Mucosa of gallbladder (tissue), 1 donor: ENCODE measurements at regions not wholly inside any gene's neighbourhood (a gene's known extent, or its start where the extent isn't known, plus 50 kb on each side); places are given as distances from the start of the nearest gene placed in this dataset.
A peak's percentile ranks its signal among the peaks of the same experiment; 100 is the strongest.

ENCODE experiments used
- DNase-seq: peaks from one replicate; pipeline ENCODE4 v3.0.0-alpha.2; 2020; ENCODE audit warnings: low spot score
- donor health status: DM: no; HTN: no; CAD: no.

- DNase-seq: no peak
Observed at GRCh38 chr13:34465423-34465922, 476.6 kb upstream of the NBEA start.

DNA sequence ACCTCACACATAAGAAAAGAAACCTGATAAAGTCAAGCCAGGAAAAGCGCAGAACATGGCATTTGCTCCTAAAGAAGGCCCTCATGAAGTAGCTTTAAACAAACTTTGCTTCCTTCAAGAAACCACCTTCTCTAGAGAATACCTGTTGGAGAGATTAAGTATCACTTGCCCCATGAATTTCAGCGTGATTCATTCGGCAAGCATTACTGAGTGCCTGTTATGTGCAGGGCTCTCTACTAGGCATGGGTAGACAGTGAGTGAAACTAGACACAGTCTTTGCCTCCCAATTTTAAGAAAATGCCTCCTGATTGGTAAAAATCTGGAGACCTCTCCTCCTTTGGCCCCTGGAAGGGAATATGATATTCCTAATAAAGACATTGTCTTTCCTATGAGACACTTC, 475.8 kb upstream of the NBEA start:
- no peak for DNase-seq

DNA sequence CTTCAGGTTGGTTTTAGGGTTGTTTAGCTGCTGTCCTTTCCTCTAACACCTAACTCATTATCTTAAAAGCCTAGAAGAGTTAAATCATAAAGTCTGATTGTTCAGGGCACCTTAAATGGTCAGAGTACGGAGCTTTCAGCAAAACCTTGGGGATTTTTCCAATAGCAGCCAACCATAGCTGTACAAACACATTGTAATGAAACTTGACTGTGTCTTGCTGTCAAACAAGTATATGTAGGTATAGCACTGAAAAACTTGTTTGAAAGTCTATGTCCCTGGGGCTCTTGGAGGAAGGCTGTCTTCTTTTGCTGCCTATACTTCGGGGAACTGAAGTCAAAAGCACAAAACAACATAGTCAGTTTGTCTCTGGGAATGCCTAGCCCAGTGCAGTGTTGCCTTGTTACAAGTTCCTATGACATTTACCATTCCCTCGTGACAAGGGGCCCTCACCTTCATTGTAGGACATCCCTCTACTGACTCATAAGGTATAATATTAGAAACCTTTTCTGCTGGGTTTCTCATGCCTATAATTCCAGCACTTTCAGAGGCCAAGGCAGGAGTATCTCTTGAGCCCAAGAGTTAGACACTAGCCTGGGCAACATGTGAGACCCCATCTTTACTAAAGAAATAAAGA, 474.5 kb upstream of the NBEA start:
- DNase-seq: no peak

DNA sequence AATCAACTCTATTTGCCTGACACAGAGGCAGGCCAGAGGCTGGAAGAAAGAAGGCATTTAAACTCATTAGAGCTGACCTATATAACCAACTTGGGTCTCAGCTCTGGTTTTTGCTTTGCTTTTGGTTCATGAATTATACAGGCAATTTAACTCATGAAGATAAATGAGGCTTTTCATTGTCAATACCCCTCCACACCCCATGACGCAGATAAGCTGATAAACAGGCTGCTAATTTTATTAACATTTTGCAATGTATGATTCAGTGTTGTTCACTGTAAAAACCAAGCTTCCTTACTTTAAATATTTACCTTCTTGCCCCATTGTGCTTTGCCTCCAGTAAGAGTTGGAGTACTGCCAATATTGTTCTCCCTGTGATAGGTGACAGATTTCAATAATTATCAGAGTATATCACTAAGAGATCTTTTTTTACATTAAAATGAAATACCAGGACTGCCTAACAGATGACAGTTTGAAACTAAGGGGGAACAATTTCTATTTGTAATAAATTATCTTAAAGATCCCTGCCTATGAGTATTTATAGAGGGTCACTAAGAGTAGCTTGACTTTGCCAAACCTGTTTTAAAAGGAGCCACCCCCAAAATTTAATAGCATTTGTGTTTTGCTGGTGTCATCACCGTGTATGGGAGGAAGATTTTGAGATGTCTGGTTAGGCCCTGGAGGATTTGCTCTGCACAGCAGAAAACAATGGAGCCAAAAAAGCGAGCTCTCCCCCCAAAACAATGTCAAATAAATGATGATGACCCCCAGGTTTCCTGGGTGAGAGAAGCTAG, 472.7 kb upstream of the NBEA start:
- DNase-seq: peak; percentile 21

DNA sequence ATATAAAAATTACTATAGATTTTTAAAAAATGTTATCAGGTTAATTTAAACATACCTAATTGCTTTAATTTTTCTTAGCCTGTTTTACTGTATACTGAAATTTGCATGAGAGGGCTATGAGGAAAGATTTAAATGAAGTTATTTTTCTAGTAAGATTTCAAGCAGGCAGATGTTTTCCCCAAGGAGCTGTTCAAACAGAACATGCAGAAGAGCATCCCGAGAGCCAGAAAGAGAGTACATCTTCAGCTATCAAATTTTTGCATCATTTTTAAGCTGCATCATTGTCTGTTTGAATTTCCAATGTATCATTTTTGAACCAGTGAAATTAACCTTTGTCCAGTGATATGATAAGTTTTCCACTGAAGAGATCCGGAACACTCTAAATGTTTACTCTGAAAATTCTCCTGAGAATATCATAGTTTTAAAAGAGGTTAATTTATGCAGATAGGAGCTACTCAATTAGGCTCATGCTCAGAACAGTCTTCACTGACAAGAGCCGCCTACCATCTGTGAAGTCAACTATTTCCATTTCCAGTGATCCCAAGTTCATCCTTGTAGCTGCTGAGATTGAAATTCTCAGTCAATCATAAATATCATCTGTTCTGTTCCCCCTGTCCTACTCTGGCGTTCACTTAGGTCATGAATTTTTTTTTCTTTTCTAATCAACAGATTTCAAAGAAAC, 467.7 kb upstream of the NBEA start:
- no peak for DNase-seq

DNA sequence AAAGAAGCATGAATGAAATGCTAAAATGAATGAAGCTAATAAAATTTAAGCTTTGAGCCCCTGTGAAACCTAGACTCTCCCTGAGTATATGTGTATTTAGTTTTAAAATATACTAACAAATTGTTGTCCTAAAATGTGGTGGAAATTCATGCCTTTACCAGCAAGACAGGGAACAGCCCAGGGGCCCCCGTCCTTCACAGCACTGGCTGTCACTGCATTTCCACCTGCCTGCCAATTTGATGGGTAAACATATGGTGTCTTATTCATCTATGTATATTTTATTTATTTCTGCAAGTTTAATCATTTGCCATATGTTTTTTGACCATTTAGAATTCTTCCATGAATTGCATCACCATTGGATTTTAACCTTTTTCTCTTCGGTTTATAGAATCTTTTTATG, 463.7 kb upstream of the NBEA start:
- no peak for DNase-seq

DNA sequence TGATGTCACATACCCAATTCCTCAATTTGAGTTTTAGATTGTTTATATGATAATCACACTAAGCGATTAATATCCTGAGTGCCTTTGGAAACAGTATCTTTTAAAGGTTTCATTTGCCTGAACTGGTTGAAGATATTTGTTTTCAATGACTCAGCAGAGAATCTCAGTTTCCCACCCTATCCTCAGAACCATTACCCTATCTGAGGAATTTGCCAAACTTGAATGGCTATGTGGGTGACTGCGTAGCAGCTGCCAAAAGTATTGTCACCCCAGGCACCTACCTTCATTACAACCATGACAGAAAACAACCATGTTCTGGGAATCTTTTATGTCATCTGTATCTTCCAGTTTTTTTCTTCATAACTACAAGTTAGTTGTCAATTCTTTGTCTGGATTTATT, 440.1 kb upstream of the NBEA start:
- no peak for DNase-seq

DNA sequence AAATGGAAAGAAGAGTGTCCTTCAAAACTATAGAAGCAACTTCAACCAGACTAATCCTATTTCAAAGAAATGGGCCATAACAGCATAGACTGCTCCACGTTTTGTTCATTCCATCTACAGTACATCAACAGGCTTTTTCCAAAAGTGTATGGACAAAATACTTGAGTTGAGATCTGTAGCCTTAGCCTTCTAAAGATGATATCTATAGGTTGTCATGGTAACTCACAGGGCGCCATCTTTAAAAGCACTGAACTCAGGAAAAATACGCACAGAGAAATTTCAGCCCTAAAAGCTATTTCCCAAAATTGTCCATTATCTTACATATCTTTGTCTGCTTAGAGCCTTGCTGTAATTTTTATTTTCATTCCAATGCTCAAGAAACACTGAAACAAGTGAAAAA, 439.4 kb upstream of the NBEA start:
- DNase-seq: no peak

DNA sequence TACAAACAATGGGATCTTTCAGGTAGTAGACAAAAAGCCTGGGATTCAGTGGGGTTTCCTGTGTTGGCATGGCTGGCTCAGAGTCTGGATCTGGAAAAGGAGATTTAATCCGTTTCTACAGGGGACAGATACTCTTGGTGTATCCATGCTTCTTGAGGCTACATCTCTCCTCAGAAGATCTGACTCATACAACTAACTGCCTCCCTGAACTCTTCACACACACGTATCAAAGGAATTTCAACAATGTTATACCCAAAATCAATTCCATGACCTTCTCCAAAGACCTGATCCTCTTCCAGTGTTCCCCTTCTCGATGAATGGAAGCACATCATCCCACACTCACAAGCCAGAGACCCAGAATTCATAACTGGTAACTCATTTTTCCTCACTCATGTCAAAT, 435.3 kb upstream of the NBEA start:
- DNase-seq: no peak

GRCh38 chr13:34507630-34508029, 434.4 kb upstream of the NBEA start:
- DNase-seq: no peak

DNA sequence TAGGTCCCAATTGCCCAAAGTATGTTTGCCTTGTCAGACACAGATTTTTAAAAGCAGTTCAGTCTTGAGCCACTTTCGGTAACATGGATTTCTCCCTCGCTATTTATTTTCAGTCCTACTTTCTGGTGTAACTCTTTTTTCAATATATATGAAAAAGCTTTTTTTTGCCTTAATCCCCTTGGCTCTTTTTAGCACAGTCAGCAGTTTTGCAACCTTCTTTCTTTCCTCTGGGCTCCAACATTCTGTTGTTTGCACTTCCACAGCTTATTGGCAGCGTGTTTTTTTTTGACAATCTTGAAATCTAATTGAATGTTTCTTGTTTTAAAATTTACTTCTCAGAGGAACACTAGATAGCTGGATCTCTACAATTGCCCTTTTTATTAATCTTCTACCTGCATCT, 429.3 kb upstream of the NBEA start:
- no peak for DNase-seq

- no peak for DNase-seq
Observed at GRCh38 chr13:34513526-34513925, 428.5 kb upstream of the NBEA start.

GRCh38 chr13:34515201-34515600, 426.9 kb upstream of the NBEA start:
- no peak for DNase-seq

DNA sequence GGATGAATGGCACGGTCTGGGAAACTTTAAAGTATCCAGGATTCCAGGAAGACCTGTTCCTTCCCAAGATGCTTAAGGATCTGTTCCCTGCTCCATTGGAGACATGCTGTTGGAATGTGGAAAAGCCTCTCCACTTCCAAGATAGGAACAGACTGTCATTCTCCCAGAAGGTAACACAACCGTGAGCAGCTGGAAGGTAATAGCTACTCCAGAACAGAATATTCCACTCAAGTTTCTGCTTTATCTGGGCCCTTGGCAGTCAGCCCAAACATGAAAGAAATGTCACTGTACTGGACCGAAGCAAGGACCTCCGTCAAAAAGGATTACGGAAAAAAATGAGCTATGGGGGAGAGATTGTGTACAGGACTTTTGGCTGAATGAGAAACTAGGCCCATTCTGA, 420.9 kb upstream of the NBEA start:
- DNase-seq: no peak

GRCh38 chr13:34522808-34523207, 419.3 kb upstream of the NBEA start:
- no peak for DNase-seq

DNA sequence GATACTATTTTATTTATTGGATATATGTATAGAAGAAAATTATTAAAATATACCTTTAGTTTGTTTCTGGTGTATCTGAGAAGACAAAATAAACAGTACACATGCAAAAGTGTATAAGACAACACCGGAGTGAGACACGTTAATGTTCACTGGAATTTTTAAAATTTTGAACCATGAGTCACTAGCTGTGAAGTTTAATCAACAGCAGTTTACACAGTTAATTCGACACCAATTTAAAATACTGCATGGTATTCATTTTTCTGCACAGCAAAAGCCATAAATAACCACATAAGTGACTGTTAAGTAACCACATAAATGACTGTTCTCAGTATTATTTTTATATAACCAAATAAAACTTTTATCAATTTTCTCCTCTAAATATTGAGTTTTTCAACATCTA, 418.7 kb upstream of the NBEA start:
- no peak for DNase-seq

- DNase-seq: no peak
Observed at GRCh38 chr13:34533941-34534340, 408.1 kb upstream of the NBEA start.

GRCh38 chr13:34542321-34542720, 399.7 kb upstream of the NBEA start:
- DNase-seq: no peak

DNA sequence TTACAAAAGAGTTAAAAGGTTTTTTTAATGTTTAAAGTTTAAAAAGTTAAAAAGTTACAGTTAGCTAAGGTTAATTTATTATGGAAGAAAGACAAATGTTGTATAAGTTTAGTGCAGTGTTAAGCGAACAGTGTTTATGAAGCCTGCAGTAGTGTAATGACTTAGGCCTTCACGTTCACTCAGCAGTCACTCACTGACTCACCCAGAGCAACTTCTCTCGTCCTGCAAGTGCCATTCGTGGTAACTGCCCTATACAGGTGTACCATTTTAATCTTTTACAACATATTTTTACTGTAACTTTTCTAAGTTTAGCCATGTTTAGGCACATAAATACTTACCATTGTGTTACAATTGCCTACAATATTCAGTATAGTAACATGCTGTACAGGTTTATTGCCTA, 398.2 kb upstream of the NBEA start:
- no peak for DNase-seq

- DNase-seq: no peak
Observed at GRCh38 chr13:34545461-34545860, 396.6 kb upstream of the NBEA start.

DNA sequence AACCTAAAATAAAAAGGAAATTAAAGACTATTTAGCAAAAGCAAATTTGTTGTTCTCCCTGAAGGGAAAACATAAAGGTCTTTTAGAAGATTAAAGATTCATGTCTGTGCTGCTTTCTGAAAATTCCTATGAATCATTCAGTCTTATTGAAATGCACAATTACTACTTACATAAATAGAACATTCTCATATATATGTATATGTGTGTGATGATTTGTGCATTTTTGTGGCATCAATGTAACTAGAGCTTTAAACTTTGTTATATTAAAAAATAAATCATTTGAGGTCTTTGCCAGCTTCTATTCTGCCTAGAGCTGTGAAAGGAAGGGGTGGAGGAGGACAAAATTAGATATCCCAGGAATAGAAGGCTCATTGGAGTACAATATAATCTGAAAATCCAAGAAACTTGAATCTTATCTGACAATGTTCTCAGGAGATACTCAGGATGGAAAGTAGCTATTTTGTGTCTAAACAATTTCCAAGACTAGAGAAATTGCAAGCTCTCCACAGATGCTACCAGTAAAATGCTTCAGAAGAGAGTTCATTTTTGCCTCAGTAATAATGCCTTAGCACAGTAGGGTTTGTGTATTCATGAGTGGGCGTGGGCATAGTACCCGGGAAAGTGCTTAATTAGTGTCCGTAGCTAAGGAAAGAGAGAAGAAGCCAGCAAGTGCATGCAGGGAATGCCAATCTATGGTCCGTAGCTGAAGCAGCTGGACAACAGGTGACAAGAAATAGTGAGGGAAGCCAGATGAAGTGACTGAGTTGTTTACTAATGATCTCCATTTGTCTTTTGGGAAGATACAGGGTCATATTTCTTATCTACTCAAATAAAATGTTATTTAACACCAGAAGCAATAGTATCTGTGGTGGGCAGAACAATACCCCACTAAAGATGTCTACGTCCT, 395.5 kb upstream of the NBEA start:
- DNase-seq: no peak

DNA sequence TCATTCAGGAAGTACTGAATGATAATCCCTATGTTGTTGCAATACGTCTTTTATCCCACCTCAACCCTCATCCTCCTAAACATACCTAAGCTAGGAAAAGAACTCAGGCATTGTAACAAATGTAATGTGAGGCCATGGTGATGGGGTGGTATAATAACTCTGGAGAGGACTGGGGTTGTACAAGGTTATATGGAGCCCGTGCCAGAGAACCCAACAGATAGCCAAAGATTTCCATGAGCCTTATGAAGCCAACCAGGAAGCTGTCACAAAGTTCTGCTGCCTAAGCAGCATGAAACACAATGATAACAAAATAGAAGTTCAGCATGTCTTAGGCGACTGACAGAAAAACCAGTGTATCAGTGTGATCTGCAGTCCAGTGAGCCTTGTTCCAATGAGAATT, 394.1 kb upstream of the NBEA start:
- DNase-seq: no peak
